GM12878 (cell line): ENCODE measurements at regions not wholly inside any gene's neighbourhood (a gene's known extent, or its start where the extent isn't known, plus 50 kb on each side); places are given as distances from the start of the nearest gene placed in this dataset.

Source experiments
- BMI1 ChIP-seq: fragments of 450-650 bp; IDR thresholded peaks from 2 replicates; pipeline ENCODE4 v1.6.1; 2016; ENCODE audit warnings: mild to moderate bottlenecking, moderate library complexity, borderline replicate concordance
- EZH2 ChIP-seq: IDR thresholded peaks from 2 replicates; pipeline ENCODE4 v1.6.1; 2012; ENCODE audit warnings: low read depth, mild to moderate bottlenecking, control low read depth, inconsistent platforms, low read length, borderline replicate concordance; ENCODE audit not compliant: control insufficient read depth
- NR2C1 ChIP-seq: fragments of 450-650 bp; IDR thresholded peaks from 2 replicates; pipeline ENCODE4 v1.6.1; 2017; ENCODE audit warnings: antibody characterized with exemption, mild to moderate bottlenecking, moderate library complexity
- RUNX3 ChIP-seq: IDR thresholded peaks from 2 replicates; pipeline ENCODE4 v1.6.1; 2012; ENCODE audit warnings: low read length, inconsistent platforms
- SIN3A ChIP-seq: IDR thresholded peaks from 2 replicates; pipeline ENCODE4 v1.6.1; 2012; ENCODE audit warnings: low read depth, low read length, improper control_type of control experiment
- SIX5 ChIP-seq: IDR thresholded peaks from 2 replicates; pipeline ENCODE4 v1.6.1; 2011; ENCODE audit warnings: mild to moderate bottlenecking, low read depth, low read length, moderate library complexity; ENCODE audit not compliant: severe bottlenecking
- YY1 ChIP-seq: IDR thresholded peaks from 2 replicates; pipeline ENCODE4 v1.6.1; 2011; ENCODE audit warnings: low read depth, mild to moderate bottlenecking, low read length
- TF ChIP-seq, protein P1 (sequence below): IDR thresholded peaks from 2 replicates; pipeline ENCODE4 v1.6.1; 2011; ENCODE audit warnings: borderline replicate concordance, low read depth, mild to moderate bottlenecking, moderate library complexity, mixed read lengths, low read length; ENCODE audit not compliant: insufficient read depth; ENCODE audit errors: extremely low read length
- TF ChIP-seq, protein P2 (sequence below): IDR thresholded peaks from 2 replicates; pipeline ENCODE4 v1.6.1; 2012; ENCODE audit warnings: improper control_type of control experiment, low read depth, low read length; ENCODE audit not compliant: insufficient replicate concordance
- TF ChIP-seq, protein P3 (sequence below): IDR thresholded peaks from 2 replicates; pipeline ENCODE4 v1.6.1; 2011; ENCODE audit warnings: borderline replicate concordance, low read depth, mild to moderate bottlenecking, moderate library complexity, low read length; ENCODE audit not compliant: insufficient read depth, poor library complexity, severe bottlenecking
- TF ChIP-seq, protein P4 (sequence below): fragments of 150-350 bp; IDR thresholded peaks from 2 replicates; pipeline ENCODE4 v1.6.1; 2016; ENCODE audit warnings: low read depth, low read length

DNA sequence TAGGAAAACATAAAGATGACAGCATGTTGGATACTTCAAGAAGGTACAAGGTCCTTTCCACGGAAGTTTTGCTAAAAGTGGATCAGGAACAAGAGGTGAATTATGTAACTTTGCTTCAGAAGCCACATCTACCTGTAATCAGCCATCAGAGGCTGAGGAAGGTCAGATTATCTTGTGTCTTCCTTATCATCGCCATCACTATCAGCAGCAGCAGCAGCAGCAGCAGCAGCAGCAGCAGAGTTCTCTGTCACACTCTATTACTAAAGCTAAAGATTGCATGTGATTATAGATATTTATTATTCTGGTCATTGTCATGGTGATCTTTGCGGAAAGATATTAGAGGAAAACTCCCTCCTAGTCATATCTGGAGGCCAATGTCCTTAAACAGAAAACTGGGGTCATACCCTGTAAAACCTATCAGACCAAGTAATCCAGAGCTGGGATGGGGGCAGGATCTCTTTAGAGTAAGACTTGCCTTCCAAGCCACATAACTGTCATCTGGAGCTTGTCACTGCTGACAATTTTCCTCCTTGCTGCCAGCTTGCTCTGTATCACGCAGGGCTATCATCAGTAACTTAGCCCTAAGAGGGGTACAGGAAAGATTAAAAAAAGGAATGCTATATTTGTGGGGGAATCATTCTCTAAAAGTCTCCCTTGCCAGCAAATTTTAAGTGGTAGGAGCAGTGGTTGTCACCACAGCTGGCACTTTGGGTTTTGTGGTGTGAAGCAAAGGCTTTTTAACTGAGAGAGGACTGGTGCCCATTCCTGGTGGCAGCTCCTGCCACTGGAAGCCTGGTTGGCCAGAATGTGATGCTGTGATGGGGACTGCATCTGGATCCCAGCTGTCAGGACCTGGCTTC lies 130.9 kb upstream of the RASGRP1 start (continued):
- TF ChIP-seq, protein P1, sequence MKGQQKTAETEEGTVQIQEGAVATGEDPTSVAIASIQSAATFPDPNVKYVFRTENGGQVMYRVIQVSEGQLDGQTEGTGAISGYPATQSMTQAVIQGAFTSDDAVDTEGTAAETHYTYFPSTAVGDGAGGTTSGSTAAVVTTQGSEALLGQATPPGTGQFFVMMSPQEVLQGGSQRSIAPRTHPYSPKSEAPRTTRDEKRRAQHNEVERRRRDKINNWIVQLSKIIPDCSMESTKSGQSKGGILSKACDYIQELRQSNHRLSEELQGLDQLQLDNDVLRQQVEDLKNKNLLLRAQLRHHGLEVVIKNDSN = no peak
- TF ChIP-seq RUNX3 = peak; percentile 47; the same call in 1 of the 2 replicates
- TF ChIP-seq, protein P2, sequence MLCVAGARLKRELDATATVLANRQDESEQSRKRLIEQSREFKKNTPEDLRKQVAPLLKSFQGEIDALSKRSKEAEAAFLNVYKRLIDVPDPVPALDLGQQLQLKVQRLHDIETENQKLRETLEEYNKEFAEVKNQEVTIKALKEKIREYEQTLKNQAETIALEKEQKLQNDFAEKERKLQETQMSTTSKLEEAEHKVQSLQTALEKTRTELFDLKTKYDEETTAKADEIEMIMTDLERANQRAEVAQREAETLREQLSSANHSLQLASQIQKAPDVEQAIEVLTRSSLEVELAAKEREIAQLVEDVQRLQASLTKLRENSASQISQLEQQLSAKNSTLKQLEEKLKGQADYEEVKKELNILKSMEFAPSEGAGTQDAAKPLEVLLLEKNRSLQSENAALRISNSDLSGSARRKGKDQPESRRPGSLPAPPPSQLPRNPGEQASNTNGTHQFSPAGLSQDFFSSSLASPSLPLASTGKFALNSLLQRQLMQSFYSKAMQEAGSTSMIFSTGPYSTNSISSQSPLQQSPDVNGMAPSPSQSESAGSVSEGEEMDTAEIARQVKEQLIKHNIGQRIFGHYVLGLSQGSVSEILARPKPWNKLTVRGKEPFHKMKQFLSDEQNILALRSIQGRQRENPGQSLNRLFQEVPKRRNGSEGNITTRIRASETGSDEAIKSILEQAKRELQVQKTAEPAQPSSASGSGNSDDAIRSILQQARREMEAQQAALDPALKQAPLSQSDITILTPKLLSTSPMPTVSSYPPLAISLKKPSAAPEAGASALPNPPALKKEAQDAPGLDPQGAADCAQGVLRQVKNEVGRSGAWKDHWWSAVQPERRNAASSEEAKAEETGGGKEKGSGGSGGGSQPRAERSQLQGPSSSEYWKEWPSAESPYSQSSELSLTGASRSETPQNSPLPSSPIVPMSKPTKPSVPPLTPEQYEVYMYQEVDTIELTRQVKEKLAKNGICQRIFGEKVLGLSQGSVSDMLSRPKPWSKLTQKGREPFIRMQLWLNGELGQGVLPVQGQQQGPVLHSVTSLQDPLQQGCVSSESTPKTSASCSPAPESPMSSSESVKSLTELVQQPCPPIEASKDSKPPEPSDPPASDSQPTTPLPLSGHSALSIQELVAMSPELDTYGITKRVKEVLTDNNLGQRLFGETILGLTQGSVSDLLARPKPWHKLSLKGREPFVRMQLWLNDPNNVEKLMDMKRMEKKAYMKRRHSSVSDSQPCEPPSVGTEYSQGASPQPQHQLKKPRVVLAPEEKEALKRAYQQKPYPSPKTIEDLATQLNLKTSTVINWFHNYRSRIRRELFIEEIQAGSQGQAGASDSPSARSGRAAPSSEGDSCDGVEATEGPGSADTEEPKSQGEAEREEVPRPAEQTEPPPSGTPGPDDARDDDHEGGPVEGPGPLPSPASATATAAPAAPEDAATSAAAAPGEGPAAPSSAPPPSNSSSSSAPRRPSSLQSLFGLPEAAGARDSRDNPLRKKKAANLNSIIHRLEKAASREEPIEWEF = no peak
- TF ChIP-seq BMI1 = 0 out of 2 replicates have a peak, but pooled peaks have one; percentile 38
- TF ChIP-seq, protein P3, sequence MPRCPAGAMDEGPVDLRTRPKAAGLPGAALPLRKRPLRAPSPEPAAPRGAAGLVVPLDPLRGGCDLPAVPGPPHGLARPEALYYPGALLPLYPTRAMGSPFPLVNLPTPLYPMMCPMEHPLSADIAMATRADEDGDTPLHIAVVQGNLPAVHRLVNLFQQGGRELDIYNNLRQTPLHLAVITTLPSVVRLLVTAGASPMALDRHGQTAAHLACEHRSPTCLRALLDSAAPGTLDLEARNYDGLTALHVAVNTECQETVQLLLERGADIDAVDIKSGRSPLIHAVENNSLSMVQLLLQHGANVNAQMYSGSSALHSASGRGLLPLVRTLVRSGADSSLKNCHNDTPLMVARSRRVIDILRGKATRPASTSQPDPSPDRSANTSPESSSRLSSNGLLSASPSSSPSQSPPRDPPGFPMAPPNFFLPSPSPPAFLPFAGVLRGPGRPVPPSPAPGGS = no peak
- TF ChIP-seq, protein P4, sequence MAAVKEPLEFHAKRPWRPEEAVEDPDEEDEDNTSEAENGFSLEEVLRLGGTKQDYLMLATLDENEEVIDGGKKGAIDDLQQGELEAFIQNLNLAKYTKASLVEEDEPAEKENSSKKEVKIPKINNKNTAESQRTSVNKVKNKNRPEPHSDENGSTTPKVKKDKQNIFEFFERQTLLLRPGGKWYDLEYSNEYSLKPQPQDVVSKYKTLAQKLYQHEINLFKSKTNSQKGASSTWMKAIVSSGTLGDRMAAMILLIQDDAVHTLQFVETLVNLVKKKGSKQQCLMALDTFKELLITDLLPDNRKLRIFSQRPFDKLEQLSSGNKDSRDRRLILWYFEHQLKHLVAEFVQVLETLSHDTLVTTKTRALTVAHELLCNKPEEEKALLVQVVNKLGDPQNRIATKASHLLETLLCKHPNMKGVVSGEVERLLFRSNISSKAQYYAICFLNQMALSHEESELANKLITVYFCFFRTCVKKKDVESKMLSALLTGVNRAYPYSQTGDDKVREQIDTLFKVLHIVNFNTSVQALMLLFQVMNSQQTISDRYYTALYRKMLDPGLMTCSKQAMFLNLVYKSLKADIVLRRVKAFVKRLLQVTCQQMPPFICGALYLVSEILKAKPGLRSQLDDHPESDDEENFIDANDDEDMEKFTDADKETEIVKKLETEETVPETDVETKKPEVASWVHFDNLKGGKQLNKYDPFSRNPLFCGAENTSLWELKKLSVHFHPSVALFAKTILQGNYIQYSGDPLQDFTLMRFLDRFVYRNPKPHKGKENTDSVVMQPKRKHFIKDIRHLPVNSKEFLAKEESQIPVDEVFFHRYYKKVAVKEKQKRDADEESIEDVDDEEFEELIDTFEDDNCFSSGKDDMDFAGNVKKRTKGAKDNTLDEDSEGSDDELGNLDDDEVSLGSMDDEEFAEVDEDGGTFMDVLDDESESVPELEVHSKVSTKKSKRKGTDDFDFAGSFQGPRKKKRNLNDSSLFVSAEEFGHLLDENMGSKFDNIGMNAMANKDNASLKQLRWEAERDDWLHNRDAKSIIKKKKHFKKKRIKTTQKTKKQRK = no peak
- no peak for TF ChIP-seq YY1
- TF ChIP-seq SIN3A = no peak
- TF ChIP-seq SIX5 = no peak
- TF ChIP-seq EZH2 = no peak
- TF ChIP-seq NR2C1 = no peak
